WTC11 (cell line): ENCODE measurements at regions not wholly inside any gene's neighbourhood (a gene's known extent, or its start where the extent isn't known, plus 50 kb on each side); places are given as distances from the start of the nearest gene placed in this dataset.

ENCODE experiments used
- ATF1 ChIP-seq: sonication (generic); formaldehyde crosslinking; IDR thresholded peaks from 2 replicates; pipeline ENCODE4 v1.8.1; 2023; ENCODE audit warnings: mild to moderate bottlenecking, moderate library complexity, missing genetic modification reagents
- SP1 ChIP-seq: sonication (generic); formaldehyde crosslinking; conservative IDR thresholded peaks from 2 replicates; pipeline ENCODE4 v1.8.1; 2022; ENCODE audit warnings: missing genetic modification reagents
- ZNF121 ChIP-seq: sonication (generic); formaldehyde crosslinking; IDR thresholded peaks from 2 replicates; pipeline ENCODE4 v1.8.0; 2023; ENCODE audit warnings: missing genetic modification reagents
- TF ChIP-seq, protein P1 (sequence below): sonication (generic); formaldehyde crosslinking; IDR thresholded peaks from 2 replicates; pipeline ENCODE4 v1.8.1; 2023; ENCODE audit warnings: mild to moderate bottlenecking, missing genetic modification reagents
- TF ChIP-seq, protein P2 (sequence below): sonication (generic); formaldehyde crosslinking; conservative IDR thresholded peaks from 2 replicates; pipeline ENCODE4 v1.8.1; 2022; ENCODE audit warnings: mild to moderate bottlenecking, missing genetic modification reagents
- TF ChIP-seq, protein P3 (sequence below): fragments of 200-600 bp; IDR thresholded peaks from 2 replicates; pipeline ENCODE4 v1.8.0; 2022; ENCODE audit warnings: antibody characterized with exemption
- TF ChIP-seq, protein P4 (sequence below): sonication (generic); formaldehyde crosslinking; IDR thresholded peaks from 2 replicates; pipeline ENCODE4 v1.8.0; 2022; ENCODE audit warnings: mild to moderate bottlenecking, missing genetic modification reagents
- TF ChIP-seq, protein P5 (sequence below): sonication (generic); formaldehyde crosslinking; conservative IDR thresholded peaks from 2 replicates; pipeline ENCODE4 v1.8.1; 2023; ENCODE audit warnings: mild to moderate bottlenecking, low read depth, missing genetic modification reagents, moderate library complexity
- TF ChIP-seq, protein P6 (sequence below): sonication (generic); formaldehyde crosslinking; IDR thresholded peaks from 2 replicates; pipeline ENCODE4 v1.8.1; 2022; ENCODE audit warnings: missing genetic modification reagents, borderline replicate concordance

DNA sequence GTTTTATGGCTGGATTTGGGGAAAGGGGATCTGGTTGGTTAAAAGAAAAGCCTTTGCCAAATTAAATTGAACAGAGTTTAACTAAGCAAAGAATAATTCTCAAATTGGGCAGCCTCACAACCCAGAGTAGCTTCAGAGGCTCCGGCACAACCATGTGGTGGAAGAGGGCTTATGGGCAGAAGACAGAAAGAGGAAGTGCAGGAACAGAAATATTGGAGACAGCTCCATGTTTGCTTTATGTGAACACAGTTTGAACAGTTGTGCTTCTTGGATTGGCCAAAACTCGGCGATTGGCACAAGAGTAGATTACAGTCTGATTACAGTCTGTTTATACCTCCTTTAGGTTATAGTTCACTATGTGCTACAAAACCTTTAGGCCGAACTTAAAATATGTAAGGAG, 562.7 kb downstream of the TRIML1 start:
- TF ChIP-seq, protein P1, sequence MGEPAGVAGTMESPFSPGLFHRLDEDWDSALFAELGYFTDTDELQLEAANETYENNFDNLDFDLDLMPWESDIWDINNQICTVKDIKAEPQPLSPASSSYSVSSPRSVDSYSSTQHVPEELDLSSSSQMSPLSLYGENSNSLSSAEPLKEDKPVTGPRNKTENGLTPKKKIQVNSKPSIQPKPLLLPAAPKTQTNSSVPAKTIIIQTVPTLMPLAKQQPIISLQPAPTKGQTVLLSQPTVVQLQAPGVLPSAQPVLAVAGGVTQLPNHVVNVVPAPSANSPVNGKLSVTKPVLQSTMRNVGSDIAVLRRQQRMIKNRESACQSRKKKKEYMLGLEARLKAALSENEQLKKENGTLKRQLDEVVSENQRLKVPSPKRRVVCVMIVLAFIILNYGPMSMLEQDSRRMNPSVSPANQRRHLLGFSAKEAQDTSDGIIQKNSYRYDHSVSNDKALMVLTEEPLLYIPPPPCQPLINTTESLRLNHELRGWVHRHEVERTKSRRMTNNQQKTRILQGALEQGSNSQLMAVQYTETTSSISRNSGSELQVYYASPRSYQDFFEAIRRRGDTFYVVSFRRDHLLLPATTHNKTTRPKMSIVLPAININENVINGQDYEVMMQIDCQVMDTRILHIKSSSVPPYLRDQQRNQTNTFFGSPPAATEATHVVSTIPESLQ, result no peak
- TF ChIP-seq, protein P2, sequence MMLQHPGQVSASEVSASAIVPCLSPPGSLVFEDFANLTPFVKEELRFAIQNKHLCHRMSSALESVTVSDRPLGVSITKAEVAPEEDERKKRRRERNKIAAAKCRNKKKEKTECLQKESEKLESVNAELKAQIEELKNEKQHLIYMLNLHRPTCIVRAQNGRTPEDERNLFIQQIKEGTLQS (CRISPR knock-in tag), result no peak
- TF ChIP-seq, protein P3, sequence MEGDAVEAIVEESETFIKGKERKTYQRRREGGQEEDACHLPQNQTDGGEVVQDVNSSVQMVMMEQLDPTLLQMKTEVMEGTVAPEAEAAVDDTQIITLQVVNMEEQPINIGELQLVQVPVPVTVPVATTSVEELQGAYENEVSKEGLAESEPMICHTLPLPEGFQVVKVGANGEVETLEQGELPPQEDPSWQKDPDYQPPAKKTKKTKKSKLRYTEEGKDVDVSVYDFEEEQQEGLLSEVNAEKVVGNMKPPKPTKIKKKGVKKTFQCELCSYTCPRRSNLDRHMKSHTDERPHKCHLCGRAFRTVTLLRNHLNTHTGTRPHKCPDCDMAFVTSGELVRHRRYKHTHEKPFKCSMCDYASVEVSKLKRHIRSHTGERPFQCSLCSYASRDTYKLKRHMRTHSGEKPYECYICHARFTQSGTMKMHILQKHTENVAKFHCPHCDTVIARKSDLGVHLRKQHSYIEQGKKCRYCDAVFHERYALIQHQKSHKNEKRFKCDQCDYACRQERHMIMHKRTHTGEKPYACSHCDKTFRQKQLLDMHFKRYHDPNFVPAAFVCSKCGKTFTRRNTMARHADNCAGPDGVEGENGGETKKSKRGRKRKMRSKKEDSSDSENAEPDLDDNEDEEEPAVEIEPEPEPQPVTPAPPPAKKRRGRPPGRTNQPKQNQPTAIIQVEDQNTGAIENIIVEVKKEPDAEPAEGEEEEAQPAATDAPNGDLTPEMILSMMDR, result no peak
- TF ChIP-seq ZNF121 (CRISPR knock-in tag), result no peak
- TF ChIP-seq, protein P4, sequence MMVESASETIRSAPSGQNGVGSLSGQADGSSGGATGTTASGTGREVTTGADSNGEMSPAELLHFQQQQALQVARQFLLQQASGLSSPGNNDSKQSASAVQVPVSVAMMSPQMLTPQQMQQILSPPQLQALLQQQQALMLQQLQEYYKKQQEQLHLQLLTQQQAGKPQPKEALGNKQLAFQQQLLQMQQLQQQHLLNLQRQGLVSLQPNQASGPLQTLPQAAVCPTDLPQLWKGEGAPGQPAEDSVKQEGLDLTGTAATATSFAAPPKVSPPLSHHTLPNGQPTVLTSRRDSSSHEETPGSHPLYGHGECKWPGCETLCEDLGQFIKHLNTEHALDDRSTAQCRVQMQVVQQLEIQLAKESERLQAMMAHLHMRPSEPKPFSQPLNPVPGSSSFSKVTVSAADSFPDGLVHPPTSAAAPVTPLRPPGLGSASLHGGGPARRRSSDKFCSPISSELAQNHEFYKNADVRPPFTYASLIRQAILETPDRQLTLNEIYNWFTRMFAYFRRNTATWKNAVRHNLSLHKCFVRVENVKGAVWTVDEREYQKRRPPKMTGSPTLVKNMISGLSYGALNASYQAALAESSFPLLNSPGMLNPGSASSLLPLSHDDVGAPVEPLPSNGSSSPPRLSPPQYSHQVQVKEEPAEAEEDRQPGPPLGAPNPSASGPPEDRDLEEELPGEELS (CRISPR knock-in tag), result no peak
- no peak for TF ChIP-seq SP1 (CRISPR knock-in tag)
- TF ChIP-seq, protein P5, sequence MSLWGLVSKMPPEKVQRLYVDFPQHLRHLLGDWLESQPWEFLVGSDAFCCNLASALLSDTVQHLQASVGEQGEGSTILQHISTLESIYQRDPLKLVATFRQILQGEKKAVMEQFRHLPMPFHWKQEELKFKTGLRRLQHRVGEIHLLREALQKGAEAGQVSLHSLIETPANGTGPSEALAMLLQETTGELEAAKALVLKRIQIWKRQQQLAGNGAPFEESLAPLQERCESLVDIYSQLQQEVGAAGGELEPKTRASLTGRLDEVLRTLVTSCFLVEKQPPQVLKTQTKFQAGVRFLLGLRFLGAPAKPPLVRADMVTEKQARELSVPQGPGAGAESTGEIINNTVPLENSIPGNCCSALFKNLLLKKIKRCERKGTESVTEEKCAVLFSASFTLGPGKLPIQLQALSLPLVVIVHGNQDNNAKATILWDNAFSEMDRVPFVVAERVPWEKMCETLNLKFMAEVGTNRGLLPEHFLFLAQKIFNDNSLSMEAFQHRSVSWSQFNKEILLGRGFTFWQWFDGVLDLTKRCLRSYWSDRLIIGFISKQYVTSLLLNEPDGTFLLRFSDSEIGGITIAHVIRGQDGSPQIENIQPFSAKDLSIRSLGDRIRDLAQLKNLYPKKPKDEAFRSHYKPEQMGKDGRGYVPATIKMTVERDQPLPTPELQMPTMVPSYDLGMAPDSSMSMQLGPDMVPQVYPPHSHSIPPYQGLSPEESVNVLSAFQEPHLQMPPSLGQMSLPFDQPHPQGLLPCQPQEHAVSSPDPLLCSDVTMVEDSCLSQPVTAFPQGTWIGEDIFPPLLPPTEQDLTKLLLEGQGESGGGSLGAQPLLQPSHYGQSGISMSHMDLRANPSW (CRISPR knock-in tag), result no peak
- TF ChIP-seq ATF1 (CRISPR knock-in tag), result no peak
- TF ChIP-seq, protein P6, sequence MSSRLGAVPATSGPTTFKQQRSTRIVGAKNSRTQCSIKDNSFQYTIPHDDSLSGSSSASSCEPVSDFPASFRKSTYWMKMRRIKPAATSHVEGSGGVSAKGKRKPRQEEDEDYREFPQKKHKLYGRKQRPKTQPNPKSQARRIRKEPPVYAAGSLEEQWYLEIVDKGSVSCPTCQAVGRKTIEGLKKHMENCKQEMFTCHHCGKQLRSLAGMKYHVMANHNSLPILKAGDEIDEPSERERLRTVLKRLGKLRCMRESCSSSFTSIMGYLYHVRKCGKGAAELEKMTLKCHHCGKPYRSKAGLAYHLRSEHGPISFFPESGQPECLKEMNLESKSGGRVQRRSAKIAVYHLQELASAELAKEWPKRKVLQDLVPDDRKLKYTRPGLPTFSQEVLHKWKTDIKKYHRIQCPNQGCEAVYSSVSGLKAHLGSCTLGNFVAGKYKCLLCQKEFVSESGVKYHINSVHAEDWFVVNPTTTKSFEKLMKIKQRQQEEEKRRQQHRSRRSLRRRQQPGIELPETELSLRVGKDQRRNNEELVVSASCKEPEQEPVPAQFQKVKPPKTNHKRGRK (CRISPR knock-in tag), result no peak
